Iris pigment epithelial cell (primary cell): ENCODE measurements at regions not wholly inside any gene's neighbourhood (a gene's known extent, or its start where the extent isn't known, plus 50 kb on each side); places are given as distances from the start of the nearest gene placed in this dataset.
"Not testable (repeated sequence)": the region's sequence is repeated elsewhere in the genome, so short reads cannot be mapped to it uniquely, and the experiment has no call there.

Source experiments
- DNase-seq: peaks from one replicate; pipeline ENCODE4 v3.0.0-alpha.2; 2011; ENCODE audit warnings: low read depth

DNA sequence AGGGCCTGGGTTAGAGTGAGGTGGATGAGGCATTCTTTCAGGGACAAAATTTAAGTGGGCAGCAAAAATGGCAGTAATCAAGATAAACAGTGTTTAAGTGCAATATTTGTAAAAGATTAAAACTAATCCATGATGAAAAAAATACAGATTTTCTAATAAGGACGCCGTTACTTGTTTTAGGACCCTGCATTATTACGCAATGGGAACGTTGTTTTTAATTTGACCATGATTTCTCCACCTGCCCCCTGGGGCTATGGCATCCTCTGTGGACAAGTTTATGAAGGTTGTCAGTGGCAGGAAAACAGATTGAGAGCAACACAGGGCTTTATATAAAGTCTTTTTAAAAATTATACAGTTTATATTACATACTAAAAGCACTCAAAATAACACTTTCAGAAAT, 380.6 kb upstream of the PHF14 start:
- DNase-seq = no peak

DNA sequence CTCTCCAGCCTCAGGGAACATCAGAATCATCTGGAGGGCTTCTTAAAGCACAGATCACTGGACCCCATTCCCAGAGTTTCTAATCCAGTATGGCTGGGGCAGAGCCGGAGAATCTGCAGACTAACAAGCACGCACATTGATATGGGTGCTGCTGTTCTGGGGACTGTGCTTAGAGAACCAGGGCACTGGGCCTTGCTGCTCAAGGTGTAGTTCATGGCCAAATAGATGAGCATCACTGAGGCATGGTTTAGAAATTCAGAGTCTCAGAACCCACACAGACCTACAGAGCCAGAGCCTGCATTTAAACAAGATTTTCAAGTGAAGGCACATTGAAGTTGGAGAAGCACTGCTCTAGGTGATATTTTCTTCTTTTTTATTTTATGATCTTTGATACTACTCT, 376.8 kb upstream of the PHF14 start:
- no peak for DNase-seq

DNA sequence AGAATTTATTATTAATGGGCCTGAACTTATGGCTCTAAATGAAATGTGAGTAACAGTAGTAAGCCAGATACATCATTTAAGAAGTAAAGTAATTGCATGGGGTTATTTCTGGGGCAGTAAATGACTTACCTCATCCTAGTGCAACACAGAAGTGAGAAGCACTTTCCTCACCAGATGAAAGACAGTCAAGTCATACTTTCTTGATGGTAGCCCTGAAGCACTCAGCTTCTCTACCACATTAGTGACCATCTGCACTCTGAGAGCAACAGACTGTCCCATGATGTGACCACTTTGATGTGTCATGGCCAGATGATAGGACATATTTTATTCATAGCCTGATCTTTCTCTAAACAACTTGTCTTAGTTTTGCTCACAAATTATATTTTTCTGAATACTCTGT, 369.5 kb upstream of the PHF14 start:
- no peak for DNase-seq

DNA sequence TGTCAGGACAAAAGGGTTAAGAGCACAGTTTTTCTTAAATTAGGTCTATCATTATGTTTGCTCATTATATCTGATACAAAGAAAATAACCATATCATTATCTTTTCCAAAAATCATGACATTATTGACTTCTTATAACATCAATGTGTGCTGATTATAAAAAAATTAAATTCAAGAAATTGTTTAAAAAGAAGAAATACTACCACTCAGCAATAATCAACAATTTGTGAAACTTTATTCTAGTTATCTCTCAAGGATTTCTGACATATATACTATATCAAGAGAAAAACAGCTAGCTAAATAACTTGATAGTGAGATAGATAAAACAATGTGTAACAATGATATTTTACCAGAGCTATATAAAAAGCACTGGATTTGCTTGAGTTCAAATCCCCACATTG, 360.7 kb upstream of the PHF14 start:
- no peak for DNase-seq

DNA sequence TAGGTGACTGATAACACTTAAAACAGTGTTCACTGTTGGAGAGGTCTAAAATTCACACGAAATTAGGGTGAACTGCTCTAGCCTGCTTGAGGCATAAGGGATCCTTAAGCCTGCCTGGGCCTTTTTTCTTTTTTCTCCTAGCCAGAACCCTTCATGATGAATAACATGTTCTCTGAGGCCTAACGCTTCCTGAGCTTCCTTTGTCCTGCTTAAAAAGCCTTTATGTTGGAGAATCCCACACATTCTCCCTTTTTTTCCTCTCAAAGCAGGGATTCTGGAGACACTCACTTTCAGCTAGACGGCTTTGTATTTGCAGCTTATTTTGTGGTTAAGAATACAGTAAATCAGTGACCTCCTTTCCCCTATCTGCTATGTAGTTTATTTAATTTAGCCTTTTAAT, 354.7 kb upstream of the PHF14 start:
- no peak for DNase-seq

DNA sequence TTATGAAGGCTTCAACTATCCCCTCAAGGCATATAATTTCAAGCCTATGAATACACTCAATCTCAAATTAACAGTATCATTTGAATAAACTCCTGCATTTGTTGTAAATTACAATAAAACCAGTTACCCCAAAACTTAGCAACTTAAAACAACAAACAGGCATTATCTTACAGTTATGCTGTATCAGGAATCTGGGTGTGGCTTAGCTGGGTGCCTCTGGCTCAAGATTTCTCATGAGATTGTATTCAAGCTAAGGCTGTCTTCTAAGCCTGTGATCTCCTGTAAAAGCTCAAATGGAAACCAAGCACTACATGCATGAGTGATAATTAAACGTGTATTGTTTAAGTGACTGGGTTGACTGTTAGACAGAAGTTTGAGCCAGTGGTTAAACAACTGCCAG, 341.0 kb upstream of the PHF14 start:
- DNase-seq = no peak

DNA sequence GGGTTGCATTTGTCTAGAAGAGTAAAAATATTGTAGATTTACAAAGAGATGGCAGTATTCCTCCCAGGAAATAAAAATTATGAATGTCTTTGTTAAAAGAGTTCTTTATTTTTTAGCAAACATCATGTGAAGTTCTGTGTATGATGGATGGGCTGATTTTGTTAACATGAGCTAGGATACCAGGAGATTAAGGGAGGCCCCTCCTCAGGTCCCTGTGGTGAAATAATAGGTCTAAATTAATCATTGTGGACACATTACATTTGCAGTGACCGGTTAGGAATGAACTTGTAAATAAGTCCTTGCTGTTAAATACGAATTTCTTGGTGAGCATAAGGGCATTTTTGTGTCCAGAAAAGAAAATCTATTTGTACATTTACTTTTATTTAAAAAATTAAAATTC, 339.4 kb upstream of the PHF14 start:
- DNase-seq = no peak

DNA sequence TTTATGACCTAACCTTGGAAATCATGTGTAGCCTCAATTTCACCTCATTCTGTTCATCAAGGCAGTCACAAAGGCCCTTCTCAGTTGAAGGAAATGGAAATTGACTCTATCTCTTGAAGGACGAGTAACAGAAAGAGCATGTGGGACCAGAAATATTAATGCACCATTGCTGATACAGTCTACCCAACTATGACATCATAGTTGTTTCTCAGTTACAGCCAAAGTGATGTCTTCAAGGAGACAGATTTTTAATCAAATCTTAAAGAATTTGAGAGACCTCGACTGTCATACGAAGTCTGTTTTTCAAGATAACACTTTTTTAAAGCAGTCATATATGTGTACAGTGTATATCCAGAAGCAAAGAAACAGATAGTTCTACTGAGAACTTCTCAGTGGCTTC, 335.7 kb upstream of the PHF14 start:
- DNase-seq = no peak

DNA sequence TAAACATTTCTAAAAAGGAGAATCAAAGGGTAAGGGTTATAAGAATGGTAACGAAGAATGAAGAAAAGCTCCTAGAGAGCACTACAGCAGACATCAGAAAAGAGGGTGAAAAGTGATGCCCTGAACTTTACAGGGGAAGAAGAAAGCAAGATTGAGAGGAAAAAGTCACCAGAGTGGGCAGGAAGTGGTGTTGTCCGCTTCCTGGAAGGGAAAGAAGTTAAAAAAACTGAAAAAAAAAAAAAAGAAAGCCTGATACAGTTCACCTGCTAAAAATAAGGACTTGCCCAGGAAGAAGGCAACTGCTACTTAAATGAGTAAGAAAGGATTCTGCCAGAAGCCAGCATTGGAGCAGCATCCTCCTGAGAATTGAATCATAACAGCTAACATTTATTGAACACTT, 330.1 kb upstream of the PHF14 start:
- no peak for DNase-seq

DNA sequence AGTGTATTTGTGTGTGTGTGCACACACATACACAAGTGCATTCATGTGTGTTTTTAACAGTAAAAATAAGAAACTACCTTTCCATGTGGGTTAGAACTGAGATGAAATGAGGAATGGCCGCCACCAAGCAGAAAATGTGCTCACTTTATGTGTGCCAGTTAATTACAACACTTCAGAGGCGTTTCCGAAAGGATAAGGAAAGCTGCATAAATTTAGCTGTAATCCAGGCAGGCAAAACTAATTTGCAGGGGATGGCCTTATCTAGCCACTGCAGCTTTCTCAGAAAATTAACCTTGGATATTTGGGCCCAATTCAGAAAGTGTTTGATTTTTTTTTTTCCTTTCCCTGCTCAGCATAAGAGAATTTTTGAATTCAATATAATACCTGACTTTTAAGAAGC, 328.8 kb upstream of the PHF14 start:
- no peak for DNase-seq

DNA sequence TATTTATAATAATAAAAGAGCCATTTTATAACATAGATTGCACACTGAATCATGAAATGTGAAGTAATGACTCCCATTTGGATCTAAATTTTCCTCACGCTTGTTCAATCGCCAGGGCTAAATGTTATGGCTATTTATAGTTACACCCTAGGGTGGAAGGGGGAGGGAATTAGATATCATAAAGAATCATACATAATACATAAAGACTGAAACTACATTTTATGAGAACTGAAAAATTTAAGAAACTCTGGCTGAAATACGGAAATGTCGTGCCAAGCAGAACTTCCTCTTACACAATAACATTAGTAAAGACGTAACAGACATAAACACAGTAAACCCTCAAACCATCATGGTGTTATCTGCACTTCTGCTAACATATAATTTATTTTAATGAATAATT, 327.5 kb upstream of the PHF14 start:
- DNase-seq = no peak

DNA sequence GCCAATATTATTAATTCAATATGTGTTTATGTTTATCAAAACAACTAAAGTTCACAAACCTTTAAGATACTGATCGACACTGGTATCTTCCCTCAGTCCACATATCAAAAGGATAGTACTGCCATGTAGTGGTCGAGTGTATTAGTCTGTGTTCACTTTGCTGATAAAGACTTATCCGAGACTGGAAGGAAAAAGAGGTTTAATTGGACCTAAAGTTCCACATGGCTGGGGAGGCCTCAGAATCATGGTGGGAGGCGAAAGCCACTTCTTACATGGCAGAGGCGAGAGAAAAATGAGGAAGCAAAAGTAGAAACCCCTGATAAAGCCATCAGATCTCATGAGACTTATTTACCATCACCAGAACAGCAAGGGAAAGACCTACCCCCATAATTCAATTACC, 325.4 kb upstream of the PHF14 start:
- no peak for DNase-seq

DNA sequence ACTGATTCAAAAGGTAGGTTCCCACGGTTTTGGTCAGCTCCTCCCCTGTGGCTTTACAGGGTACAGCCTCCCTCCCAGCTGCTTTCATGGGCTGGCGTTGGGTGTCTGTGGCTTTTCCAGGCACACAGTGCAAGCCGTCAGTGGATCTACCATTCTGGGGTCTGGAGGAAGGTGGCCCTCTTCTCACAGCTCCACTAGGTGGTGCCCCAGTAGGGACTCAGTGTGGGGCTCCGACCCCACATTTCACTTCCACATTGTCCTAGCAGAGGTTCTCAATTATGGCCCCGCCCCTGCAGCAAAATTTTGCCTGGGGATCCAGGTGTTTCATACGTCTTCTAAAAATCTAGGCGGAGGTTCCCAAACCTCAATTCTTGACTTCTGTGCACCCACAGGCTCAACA, 324.6 kb upstream of the PHF14 start:
- not testable (repeated sequence) for DNase-seq

DNA sequence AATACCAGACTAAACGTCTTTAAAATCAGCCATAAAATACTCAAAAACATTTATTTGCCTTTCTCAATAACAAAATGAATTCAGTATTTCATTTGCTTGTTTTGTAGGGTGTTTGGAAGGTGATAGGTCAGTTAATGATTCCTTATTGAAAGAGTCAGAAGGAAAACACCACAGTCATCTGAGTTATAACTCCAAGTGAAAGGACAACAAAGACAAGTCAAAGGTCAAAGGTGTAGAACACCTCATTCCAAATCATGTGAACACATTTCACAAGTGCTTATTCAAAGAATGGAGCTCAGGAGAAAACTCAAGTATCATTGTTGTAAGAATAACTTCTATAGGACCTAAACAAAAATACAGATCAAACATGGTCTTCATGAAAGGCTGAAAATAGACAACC, 318.6 kb upstream of the PHF14 start:
- no peak for DNase-seq

DNA sequence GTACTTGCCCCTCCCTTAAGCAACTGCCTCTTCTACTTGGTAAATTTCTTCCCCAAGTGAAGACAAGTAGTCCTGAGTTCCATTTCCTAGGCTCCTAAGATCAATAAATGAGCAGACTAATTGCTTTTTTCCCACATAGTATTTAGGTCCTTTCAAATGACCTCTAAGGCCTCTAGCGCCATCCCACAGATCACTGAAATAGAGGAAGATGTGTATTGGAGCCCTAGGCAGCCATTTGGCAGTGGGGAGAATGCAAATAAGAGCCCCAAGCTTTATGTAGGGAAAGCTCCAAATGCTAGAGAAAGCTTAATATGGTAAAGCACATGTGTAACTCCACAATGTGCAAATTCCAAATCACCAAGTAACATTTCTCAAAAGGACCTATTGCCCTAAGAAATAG, 316.5 kb upstream of the PHF14 start:
- DNase-seq = no peak

DNA sequence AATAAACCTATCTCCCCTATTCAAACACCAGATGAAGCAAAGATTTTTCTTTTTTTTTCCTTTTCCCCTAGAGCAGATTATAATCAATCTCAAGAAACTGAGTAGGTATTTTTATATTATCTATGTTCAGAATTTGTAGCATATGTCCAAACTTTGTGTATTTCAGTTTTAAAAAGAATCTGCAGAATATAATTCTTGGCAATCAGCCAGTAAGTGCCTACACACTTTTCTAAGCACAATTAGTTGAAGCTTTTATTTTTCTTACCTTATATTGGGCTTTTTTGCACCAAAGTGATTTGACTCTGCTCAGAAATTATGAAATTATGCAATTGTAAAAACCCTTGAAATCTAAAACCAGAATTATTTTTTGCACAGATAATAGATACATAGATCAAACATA, 315.8 kb upstream of the PHF14 start:
- no peak for DNase-seq

DNA sequence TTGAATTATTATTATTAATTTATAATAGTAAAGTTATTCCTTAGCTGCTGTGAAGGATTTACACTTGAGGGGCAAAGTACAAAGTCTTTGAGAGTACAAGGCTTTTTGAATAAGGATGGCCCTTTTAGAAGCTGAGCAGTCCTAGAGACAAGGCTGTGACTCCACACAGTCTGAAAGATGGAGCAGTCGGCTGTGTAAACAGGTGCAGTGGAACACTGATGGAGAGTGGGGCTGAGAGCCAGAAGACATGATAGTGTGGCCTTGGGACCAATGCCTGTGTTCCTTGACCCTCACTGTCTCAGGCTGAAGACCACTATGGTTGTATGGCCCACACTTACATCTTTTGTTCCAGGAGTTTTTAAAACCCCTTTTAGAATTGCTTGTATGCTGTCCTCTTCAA, 311.2 kb upstream of the PHF14 start:
- DNase-seq = no peak

DNA sequence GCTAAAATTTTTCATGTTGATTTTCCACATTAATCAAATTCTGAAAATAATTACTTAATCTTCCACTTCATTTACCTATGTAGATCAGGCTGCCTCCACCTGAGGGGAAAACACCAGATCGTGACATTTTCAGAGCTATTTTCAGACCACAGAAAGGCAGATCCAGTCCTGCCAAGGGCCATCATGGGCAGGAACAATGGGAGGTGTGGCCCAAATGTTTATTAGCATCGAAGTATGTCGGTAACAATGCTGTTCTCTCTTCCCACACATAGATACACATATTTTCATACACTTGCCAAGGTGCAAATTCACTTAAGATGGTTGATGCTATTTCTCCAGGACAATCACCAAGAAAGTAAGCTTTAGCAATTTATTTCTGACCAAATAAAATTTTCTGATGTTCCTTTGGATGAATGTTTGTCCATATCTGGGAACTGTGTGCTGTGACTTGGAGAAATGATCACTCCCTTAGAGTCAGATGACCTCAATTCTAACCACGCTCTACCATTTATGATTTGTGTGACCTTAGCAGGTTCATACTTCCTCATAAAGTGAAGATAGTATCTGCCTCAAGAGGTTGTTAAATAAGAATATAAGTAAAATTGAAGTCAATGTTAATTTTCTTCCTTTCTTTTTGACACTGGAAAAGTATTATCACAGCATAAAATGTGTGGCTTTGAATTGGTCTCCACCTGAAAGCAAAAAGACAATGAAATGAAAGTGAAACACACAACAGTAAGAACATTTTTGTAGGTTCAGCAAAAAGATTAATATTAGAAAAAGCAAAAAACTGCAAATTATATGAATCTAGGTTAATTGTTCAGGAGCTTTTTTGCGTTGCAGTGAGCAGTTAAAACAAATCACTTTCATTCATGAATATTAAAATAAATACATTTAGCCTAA, 310.4 kb upstream of the PHF14 start:
- DNase-seq = no peak

DNA sequence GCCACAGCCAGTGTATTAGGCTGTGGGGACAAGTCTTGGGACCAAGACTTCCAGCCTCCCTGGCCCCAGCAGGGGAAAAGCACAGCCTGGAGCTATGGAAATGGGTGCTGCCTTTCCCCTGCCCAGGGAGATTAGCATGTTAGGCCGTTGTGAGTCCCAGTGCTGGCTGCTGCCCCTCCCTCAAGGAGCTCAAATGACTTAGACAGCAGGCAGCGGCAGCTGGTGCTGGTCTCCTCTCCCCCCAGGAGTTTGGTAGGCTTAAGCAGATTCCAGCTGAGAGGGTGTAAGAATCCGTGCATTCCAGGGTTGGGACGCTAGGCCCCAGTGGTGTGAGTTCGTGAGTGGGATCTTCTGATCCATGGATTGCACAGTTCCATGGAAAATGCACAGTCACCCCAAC, 301.5 kb upstream of the PHF14 start:
- DNase-seq = no peak

DNA sequence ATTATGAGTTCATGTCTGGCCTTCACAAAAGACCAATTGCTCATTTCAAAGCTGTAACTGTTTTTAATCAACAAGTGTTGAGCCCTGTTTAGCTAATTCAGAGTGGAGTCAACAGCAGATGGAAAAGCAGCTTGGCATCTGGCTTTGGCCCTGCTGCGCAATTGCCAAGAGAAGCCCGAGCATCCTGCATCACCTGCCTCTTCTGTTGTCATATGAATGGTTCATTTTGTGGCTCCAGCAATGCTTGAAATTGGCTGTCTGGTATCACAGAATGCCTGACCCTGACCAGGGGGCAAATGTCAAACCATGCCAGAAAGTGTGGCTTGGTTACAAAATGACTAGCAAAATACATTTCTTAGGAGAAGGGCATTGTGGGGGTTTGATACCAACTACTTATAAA, 296.5 kb upstream of the PHF14 start:
- DNase-seq = no peak

DNA sequence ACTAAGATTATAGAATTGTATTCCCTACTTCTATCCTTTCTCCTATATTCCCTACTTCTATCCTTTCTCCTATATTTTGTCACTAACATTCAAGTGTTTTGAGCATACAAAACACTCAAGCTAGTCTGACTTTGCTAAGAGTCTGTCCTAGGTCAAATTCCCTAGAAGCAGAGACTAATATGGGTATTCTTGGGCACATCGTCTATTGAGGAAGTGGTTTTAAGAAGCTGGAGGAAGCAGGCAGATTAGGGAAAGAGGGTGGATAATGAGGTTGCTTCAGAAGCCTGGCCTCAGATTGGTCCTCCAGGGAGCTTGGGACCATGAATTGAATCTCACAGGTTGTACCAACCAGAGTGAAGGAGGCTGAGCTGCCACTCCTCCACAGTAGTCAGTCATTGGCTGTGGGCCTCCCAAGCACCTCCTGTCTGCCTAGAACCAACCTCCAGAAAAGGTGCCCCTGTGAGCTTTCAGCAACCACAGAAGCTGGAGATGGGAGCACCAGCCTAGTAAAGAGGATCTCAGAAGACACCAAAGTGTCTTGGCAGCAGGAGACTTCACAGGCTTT, 295.9 kb upstream of the PHF14 start:
- no peak for DNase-seq

DNA sequence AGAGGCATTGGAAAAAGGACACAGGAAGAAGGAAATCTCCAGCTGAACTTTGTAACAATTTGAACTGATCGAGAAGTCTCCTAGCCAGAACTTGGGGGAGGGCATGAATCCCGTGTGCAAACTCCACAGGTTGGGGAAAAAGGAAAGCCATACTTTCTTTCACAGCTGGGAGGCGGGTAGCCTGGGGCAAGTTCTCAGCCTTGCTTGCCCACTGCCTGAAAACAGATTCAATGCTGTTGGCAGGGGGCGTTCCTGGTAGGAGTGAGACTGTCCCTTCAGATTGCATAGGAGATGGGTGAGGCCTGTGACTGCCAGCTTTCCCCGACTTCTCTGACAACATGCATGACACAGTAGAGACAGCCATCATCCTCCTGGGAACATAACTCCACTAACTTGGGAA, 289.1 kb upstream of the PHF14 start:
- DNase-seq = no peak

DNA sequence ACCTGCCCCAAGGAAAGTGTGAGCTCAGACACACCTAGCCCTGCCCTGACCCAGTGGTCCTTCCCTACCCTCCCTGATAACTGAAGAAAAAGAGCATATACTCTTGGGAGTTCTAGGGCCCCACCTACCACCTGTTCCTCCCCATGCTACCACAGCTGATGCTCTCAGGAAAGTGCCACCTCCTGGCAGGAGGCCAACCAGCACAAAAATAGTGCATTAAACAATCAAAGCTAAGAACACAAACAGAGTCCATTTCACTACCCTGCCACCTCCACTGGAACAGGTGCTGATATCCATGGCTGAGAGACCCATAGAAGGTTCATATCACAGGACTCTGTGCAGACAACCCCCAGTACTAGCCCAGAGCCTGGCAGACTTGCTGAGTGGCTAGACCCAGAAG, 288.6 kb upstream of the PHF14 start:
- DNase-seq = no peak

DNA sequence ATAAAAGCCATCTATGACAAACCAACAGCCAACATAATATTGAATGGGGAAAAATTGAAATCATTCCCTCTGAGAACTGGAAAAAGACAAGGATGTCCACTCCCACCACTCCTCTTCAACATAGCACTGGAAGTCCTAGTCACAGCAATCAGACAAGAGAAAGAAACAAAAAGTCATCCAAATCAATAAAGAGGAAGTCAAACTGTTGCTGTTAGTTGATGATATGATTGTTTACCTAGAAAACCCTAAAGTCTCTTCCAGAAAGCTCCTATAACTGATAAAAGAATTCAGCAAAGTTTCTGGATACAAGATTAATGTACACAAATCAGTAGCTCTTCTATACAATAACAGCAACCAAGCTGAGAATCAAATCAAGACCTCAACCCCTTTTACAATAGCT, 285.1 kb upstream of the PHF14 start:
- DNase-seq = no peak
